ENCODE measurements at regions not wholly inside any gene's neighbourhood (a gene's known extent, or its start where the extent isn't known, plus 50 kb on each side); places are given as distances from the start of the nearest gene placed in this dataset.

GRCh38 chrX:39019056-39019455 is 217.8 kb downstream of the MID1IP1 start:
- no peak overlapping the region for H3K4me3 Mint-ChIP-seq
- H3K4me1 Mint-ChIP-seq: peaks cover 38% of the 10 kb centered on the region
- H3K9me3 Mint-ChIP-seq: peaks cover 45% of the 10 kb centered on the region
- no peaks in the 10 kb centered on the region for H3K36me3 Mint-ChIP-seq (ENCODE audit: low read depth)
- no peak for DNase-seq
- no peak for TF ChIP-seq CTCF (IDR thresholded peaks at IDR 0.05)
- no peak overlapping the region for H3K27ac Mint-ChIP-seq
- no peaks in the 10 kb centered on the region for H3K27me3 Mint-ChIP-seq (ENCODE audit: low read depth, poor library complexity)

GRCh38 chrX:39020051-39020669 is 218.9 kb downstream of the MID1IP1 start:
- Mint-ChIP-seq H3K27me3 (ENCODE audit: low read depth, poor library complexity) (no peaks in the 10 kb centered on the region), H3K36me3 (ENCODE audit: low read depth) (no peaks in the 10 kb centered on the region), H3K4me1 (peaks cover 32% of the 10 kb centered on the region), H3K4me3 (no peak overlapping the region), H3K9me3 (peaks cover 46% of the 10 kb centered on the region), H3K27ac (no peak overlapping the region)
- TF ChIP-seq CTCF (IDR thresholded peaks at IDR 0.05): no peak
- no peak for DNase-seq

GRCh38 chrX:39022106-39022505 is 220.8 kb downstream of the MID1IP1 start:
- H3K4me3 Mint-ChIP-seq: no peak overlapping the region
- H3K36me3 Mint-ChIP-seq (ENCODE audit: low read depth): no peaks in the 10 kb centered on the region
- DNase-seq: no peak
- H3K4me1 Mint-ChIP-seq: peaks cover 28% of the 10 kb centered on the region
- peaks cover 62% of the 10 kb centered on the region for H3K9me3 Mint-ChIP-seq
- H3K27ac Mint-ChIP-seq: no peak overlapping the region
- no peaks in the 10 kb centered on the region for H3K27me3 Mint-ChIP-seq (ENCODE audit: low read depth, poor library complexity)
- no peak for TF ChIP-seq CTCF (IDR thresholded peaks at IDR 0.05)

GRCh38 chrX:39029221-39029620 is 228.0 kb downstream of the MID1IP1 start:
- Mint-ChIP-seq H3K27ac (no peak overlapping the region), H3K9me3 (peaks cover 82% of the 10 kb centered on the region)
- DNase-seq: no peak

GRCh38 chrX:39030636-39031035 is 229.4 kb downstream of the MID1IP1 start:
- H3K4me3 Mint-ChIP-seq: no peak overlapping the region
- DNase-seq: no peak
- H3K4me1 Mint-ChIP-seq: no peaks in the 10 kb centered on the region
- no peaks in the 10 kb centered on the region for H3K27me3 Mint-ChIP-seq (ENCODE audit: low read depth, poor library complexity)
- TF ChIP-seq CTCF (IDR thresholded peaks at IDR 0.05): no peak
- peaks cover 89% of the 10 kb centered on the region for H3K9me3 Mint-ChIP-seq
- H3K36me3 Mint-ChIP-seq (ENCODE audit: low read depth): peaks cover 21% of the 10 kb centered on the region
- no peak overlapping the region for H3K27ac Mint-ChIP-seq

More at GRCh38 chrX:39029221-39029620, 228.0 kb downstream of the MID1IP1 start:
- Mint-ChIP-seq H3K4me1 (no peaks in the 10 kb centered on the region), H3K27me3 (ENCODE audit: low read depth, poor library complexity) (no peaks in the 10 kb centered on the region), H3K4me3 (no peak overlapping the region), H3K36me3 (ENCODE audit: low read depth) (peaks cover 21% of the 10 kb centered on the region)
- no peak for TF ChIP-seq CTCF (IDR thresholded peaks at IDR 0.05)

GRCh38 chrX:39039890-39040289 is 238.6 kb downstream of the MID1IP1 start:
- Mint-ChIP-seq H3K36me3 (ENCODE audit: low read depth) (no peaks in the 10 kb centered on the region), H3K4me1 (no peaks in the 10 kb centered on the region), H3K9me3 (peaks cover 27% of the 10 kb centered on the region), H3K27me3 (ENCODE audit: low read depth, poor library complexity) (no peaks in the 10 kb centered on the region), H3K4me3 (no peak overlapping the region), H3K27ac (no peak overlapping the region)
- TF ChIP-seq CTCF (IDR thresholded peaks at IDR 0.05): no peak
- DNase-seq: no peak

Data from nephron progenitor cell (in vitro differentiated cells).